IMR-90 (cell line): ENCODE measurements at regions not wholly inside any gene's neighbourhood (a gene's known extent, or its start where the extent isn't known, plus 50 kb on each side); places are given as distances from the start of the nearest gene placed in this dataset.
"Not testable (repeated sequence)": the region's sequence is repeated elsewhere in the genome, so short reads cannot be mapped to it uniquely, and the experiment has no call there.

Source experiments
- ATAC-seq: fragments of 200-7000 bp; cut with Tn5 transposase; 2 replicates; pipeline ENCODE4 v1.9.1; 2020; ENCODE audit warnings: low read depth, mild to moderate bottlenecking, moderate library complexity
- BruUV-seq: library from RNA; stranded (reverse); fragments of 400-500 nt; replicated peaks from 2 replicates; lab custom pipeline; 2021; lab: Mats Ljungman, UMichigan
- CTCF ChIA-PET: fragments of 300-600 bp; formaldehyde crosslinking; extraction: SDS; loops from one replicate; lab custom pipeline; 2021; ENCODE audit warnings: antibody characterized with exemption; lab: Yijun Ruan, JAX
- POLR2A ChIA-PET: fragments of 300-600 bp; sonication (Branson Sonifier 250); formaldehyde crosslinking; loops from one replicate; lab custom pipeline; 2022; ENCODE audit warnings: antibody characterized with exemption; ENCODE audit not compliant: unreplicated experiment; lab: Charles Lee
- DNase-seq: peaks from one replicate; pipeline ENCODE4 v3.0.0; 2013
- H2AFZ ChIP-seq: replicated peaks from 2 replicates; pipeline ENCODE3; 2013; ENCODE audit warnings: low read length, mild to moderate bottlenecking; ENCODE audit not compliant: poor library complexity
- H2AK5ac ChIP-seq: 2 replicates; pipeline ENCODE4 v1.6.1; 2013; ENCODE audit warnings: low read depth, low read length, inconsistent platforms
- H2AK9ac ChIP-seq: replicated peaks from 2 replicates; pipeline ENCODE3; 2013; ENCODE audit warnings: mild to moderate bottlenecking, low read depth, low read length, moderate library complexity; ENCODE audit not compliant: poor library complexity
- H2BK120ac ChIP-seq: 2 replicates; pipeline ENCODE4 v1.6.1; 2013; ENCODE audit warnings: low read depth, low read length, inconsistent platforms
- H2BK15ac ChIP-seq: 3 replicates; pipeline ENCODE4 v1.6.1; 2013; ENCODE audit warnings: low read depth, low read length, inconsistent platforms
- H2BK20ac ChIP-seq: 2 replicates; pipeline ENCODE4 v1.6.1; 2013; ENCODE audit warnings: low read depth, mild to moderate bottlenecking, inconsistent platforms, low read length, moderate library complexity
- H2BK5ac ChIP-seq: 2 replicates; pipeline ENCODE4 v1.6.1; 2013; ENCODE audit warnings: mild to moderate bottlenecking, low read depth, low read length, inconsistent platforms; ENCODE audit not compliant: poor library complexity, severe bottlenecking
- H3K14ac ChIP-seq: replicated peaks from 2 replicates; pipeline ENCODE4 v1.6.1; 2013; ENCODE audit warnings: low read depth, low read length, inconsistent platforms
- H3K18ac ChIP-seq: 2 replicates; pipeline ENCODE4 v1.6.1; 2013; ENCODE audit warnings: low read depth, low read length, control low read depth
- H3K23ac ChIP-seq: 2 replicates; pipeline ENCODE4 v1.6.1; 2013; ENCODE audit warnings: low read depth, low read length, inconsistent platforms
- H3K27ac ChIP-seq: 2 replicates; pipeline ENCODE4 v1.5.1; 2013; ENCODE audit warnings: mild to moderate bottlenecking, control low read depth, low read length; ENCODE audit not compliant: insufficient read depth
- H3K27me3 ChIP-seq: 2 replicates; pipeline ENCODE4 v1.6.1; 2013; ENCODE audit warnings: low read length; ENCODE audit not compliant: control insufficient read depth, insufficient read depth
- H3K36me3 ChIP-seq: 2 replicates; pipeline ENCODE4 v1.6.1; 2013; ENCODE audit warnings: low read length, mixed read lengths; ENCODE audit not compliant: control insufficient read depth, insufficient read depth
- H3K4ac ChIP-seq: 2 replicates; pipeline ENCODE4 v1.6.1; 2013; ENCODE audit warnings: low read depth, low read length, inconsistent platforms
- H3K4me1 ChIP-seq: 2 replicates; pipeline ENCODE4 v1.6.1; 2013; ENCODE audit warnings: low read length, mixed read lengths; ENCODE audit not compliant: control insufficient read depth, insufficient read depth
- H3K4me2 ChIP-seq: 2 replicates; pipeline ENCODE4 v1.6.1; 2013; ENCODE audit warnings: low read depth, mild to moderate bottlenecking, control low read depth, low read length, moderate library complexity
- H3K4me3 ChIP-seq: 2 replicates; pipeline ENCODE4 v1.5.1; 2013; ENCODE audit warnings: low read depth, mild to moderate bottlenecking, control low read depth, low read length, moderate library complexity; ENCODE audit not compliant: insufficient read depth
- H3K56ac ChIP-seq: 2 replicates; pipeline ENCODE4 v1.6.1; 2013; ENCODE audit warnings: low read length, inconsistent platforms; ENCODE audit not compliant: insufficient read depth; ENCODE audit errors: extremely low read depth
- H3K79me1 ChIP-seq, 2 experiments: 2 replicates each; pipeline ENCODE4 v1.6.1; 2013; ENCODE audit warnings: low read length in 2 of 2, inconsistent platforms in 1 of 2, low read depth in 1 of 2
- H3K9ac ChIP-seq: 2 replicates; pipeline ENCODE4 v1.6.1; 2013; ENCODE audit warnings: low read depth, low read length, control low read depth
- H3K9me1 ChIP-seq: 2 replicates; pipeline ENCODE4 v1.6.1; 2013; ENCODE audit warnings: low read length, inconsistent platforms; ENCODE audit not compliant: insufficient read depth
- H3K9me3 ChIP-seq: 2 replicates; pipeline ENCODE4 v1.6.1; 2013; ENCODE audit warnings: low read length; ENCODE audit not compliant: control insufficient read depth, insufficient read depth
- H4K20me1 ChIP-seq: 2 replicates; pipeline ENCODE4 v1.6.1; 2013; ENCODE audit warnings: low read length, inconsistent platforms; ENCODE audit not compliant: insufficient read depth
- H4K5ac ChIP-seq: 2 replicates; pipeline ENCODE4 v1.6.1; 2013; ENCODE audit warnings: mild to moderate bottlenecking, low read depth, low read length, control low read depth
- H4K8ac ChIP-seq, 2 experiments: 2 replicates each; pipeline ENCODE4 v1.6.1; 2013; ENCODE audit warnings: low read depth in 2 of 2, low read length in 2 of 2, control low read depth in 1 of 2, inconsistent platforms in 1 of 2
- H4K91ac ChIP-seq: 2 replicates; pipeline ENCODE4 v1.6.1; 2013; ENCODE audit warnings: low read depth, low read length, inconsistent platforms; ENCODE audit not compliant: insufficient read depth
- WGBS, 2 experiments: methylation state at CpG; one replicate each; pipeline versions ENCODE4 v1.1.5 to v1.1.7; 2013; ENCODE audit warnings: missing lambda C conversion rate in 2 of 2; ENCODE audit not compliant: insufficient read length in 1 of 2; ENCODE audit errors: extremely low coverage in 2 of 2; 5-methylcytosine and 5-hydroxymethylcytosine counted together
- dilution Hi-C: fragments of 300-500 bp; cut with HindIII; formaldehyde crosslinking; loops from one replicate; pipeline ENCODE4 v1.14.3; 2018; ENCODE audit warnings: low sequenced_read_pairs; ENCODE audit not compliant: unreplicated experiment
- in situ Hi-C: fragments of 300-500 bp; cut with MboI; formaldehyde crosslinking; loops from 3 replicates; pipeline ENCODE4 v1.14.3; 2019; ENCODE audit warnings: low sequenced_read_pairs, inconsistent platforms, mixed read lengths
- intact Hi-C: fragments of 100-400 bp; cut with micrococcal nuclease; formaldehyde crosslinking; loops from 2 replicates; pipeline ENCODE4 v1.10.0; 2022

DNA sequence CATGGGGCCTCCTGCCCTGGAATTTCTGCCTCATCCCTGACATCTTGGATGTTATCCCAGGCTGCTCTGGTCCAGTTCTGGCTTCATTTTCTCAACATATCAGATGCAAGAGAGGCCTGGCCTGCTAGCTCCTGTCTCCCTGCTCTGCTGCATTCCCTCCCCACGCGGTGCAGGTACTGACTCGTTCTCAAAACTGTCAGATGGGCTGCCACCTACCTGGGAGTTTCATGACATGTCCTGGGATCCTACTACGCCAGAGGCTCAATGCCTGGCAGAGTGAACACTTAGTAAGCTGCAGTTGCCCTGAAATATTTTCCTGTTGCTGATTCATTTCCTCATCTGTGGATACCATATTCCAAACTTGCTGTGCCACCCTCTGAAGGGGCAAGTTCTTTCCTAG lies 126.7 kb upstream of the PLGLB2 start:
- H3K4ac ChIP-seq, H4K8ac ChIP-seq, intact Hi-C loops, H3K4me1 ChIP-seq, H3K56ac ChIP-seq, H3K79me1 ChIP-seq, H3K4me2 ChIP-seq, H3K9me3 ChIP-seq, H3K4me3 ChIP-seq, H2AK9ac ChIP-seq, H2AK5ac ChIP-seq, POLR2A ChIA-PET, in situ Hi-C loops, dilution Hi-C loops, H3K27me3 ChIP-seq, H4K5ac ChIP-seq, H3K18ac ChIP-seq, H2BK15ac ChIP-seq, DNase-seq, H3K9me1 ChIP-seq, H3K9ac ChIP-seq, H3K23ac ChIP-seq, H2BK120ac ChIP-seq, H2BK5ac ChIP-seq, H2AFZ ChIP-seq, H4K91ac ChIP-seq, H2BK20ac ChIP-seq, H3K14ac ChIP-seq, H4K20me1 ChIP-seq, H3K27ac ChIP-seq, H3K36me3 ChIP-seq, CTCF ChIA-PET, BruUV-seq: not testable (repeated sequence)
- peak; percentile 53; the same call in 1 of the 2 replicates for ATAC-seq
- WGBS, 2 experiments = no CpG with 5 or more reads among the region's 4 CpGs

- H2BK120ac ChIP-seq, H3K18ac ChIP-seq, H3K27me3 ChIP-seq, H3K9ac ChIP-seq, H4K91ac ChIP-seq, intact Hi-C loops, BruUV-seq, H3K79me1 ChIP-seq, POLR2A ChIA-PET, CTCF ChIA-PET, H2BK20ac ChIP-seq, H3K36me3 ChIP-seq, dilution Hi-C loops, H3K9me1 ChIP-seq, H2AFZ ChIP-seq, H3K4me2 ChIP-seq, in situ Hi-C loops, H3K4me1 ChIP-seq, DNase-seq, H3K23ac ChIP-seq, H3K4ac ChIP-seq, H3K9me3 ChIP-seq, H2BK5ac ChIP-seq, H4K5ac ChIP-seq, H4K20me1 ChIP-seq, H3K14ac ChIP-seq, H3K4me3 ChIP-seq, H2AK5ac ChIP-seq, H4K8ac ChIP-seq, H2AK9ac ChIP-seq, ATAC-seq, H2BK15ac ChIP-seq, H3K56ac ChIP-seq, H3K27ac ChIP-seq: not testable (repeated sequence)
- WGBS, 2 experiments = no CpG with 5 or more reads among the region's 4 CpGs
These were observed 125.2 kb upstream of the PLGLB2 start for GRCh38 chr2:87622720-87623119.
